ENCODE measurements at regions not wholly inside any gene's neighbourhood (a gene's known extent, or its start where the extent isn't known, plus 50 kb on each side); places are given as distances from the start of the nearest gene placed in this dataset.

- H3K4me1 ChIP-seq (ENCODE audit: control insufficient read depth in 1 of 2, insufficient read depth in 2 of 2, low read depth in 1 of 2, low read length in 1 of 2) = no peaks in the 10 kb centered on the region
- H3K9ac ChIP-seq = no peak overlapping the region
- ChIA-PET CTCF (no interaction called here), POLR2A (no interaction called here)
- H3K9me2 ChIP-seq = no peaks in the 10 kb centered on the region
- H3K9me3 ChIP-seq = no peaks in the 10 kb centered on the region; the same call in 1 of the 2 replicates
- no peaks in the 10 kb centered on the region for H3F3A ChIP-seq (replicated peaks; ENCODE audit: insufficient read depth)
- no peak overlapping the region for H2AFZ ChIP-seq (ENCODE audit: low read depth)
- no peak overlapping the region for H3K4me2 ChIP-seq
- H3K4me3 ChIP-seq (ENCODE audit: low read depth in 2 of 2, low read length in 1 of 2) = no peak overlapping the region
- 63% methylated on average over 4 of the region's 4 CpGs for WGBS (ENCODE audit: low lambda C conversion rate)
- no peaks in the 10 kb centered on the region for H3K27me3 ChIP-seq (ENCODE audit: insufficient read depth)
- no peak for TF ChIP-seq GATA2 (CRISPR knock-in tag; IDR thresholded peaks at IDR 0.05)
- no peak for TF ChIP-seq MEF2A (IDR thresholded peaks at IDR 0.05; ENCODE audit: borderline replicate concordance, low read depth)
- 0 out of 2 replicates have a peak, but pooled peaks have one; percentile 5 for TF ChIP-seq PBX3 (IDR thresholded peaks at IDR 0.05)
- DNase-seq = no peak
- H4K20me1 ChIP-seq (ENCODE audit: insufficient read depth) = no peaks in the 10 kb centered on the region
- H3K27ac ChIP-seq (ENCODE audit: low read depth in 2 of 2, low read length in 1 of 2) = no peak overlapping the region
- no peaks in the 10 kb centered on the region for H3K36me3 ChIP-seq (replicated peaks in 1 of 2; ENCODE audit: control insufficient read depth in 1 of 2, insufficient read depth in 2 of 2, low read length in 1 of 2)
- H3K79me2 ChIP-seq (ENCODE audit: insufficient read depth) = no peaks in the 10 kb centered on the region
These were observed 56.4 kb upstream of the XIRP2 start for GRCh38 chr2:166831930-166832329.

GRCh38 chr2:166825914-166826313 lies 62.4 kb upstream of the XIRP2 start:
- ChIA-PET POLR2A (no interaction called here), CTCF (interaction anchor here (1.0 to 1.3 kb wide), 2 partner anchors 9 to 20 kb away, joined by 3 to 4 read pairs; no protein-coding TSS in a partner anchor)
- Histone ChIP-seq H3K4me1 (ENCODE audit: control insufficient read depth in 1 of 2, insufficient read depth in 2 of 2, low read depth in 1 of 2, low read length in 1 of 2) (no peaks in the 10 kb centered on the region), H2AFZ (ENCODE audit: low read depth) (no peak overlapping the region), H4K20me1 (ENCODE audit: insufficient read depth) (no peaks in the 10 kb centered on the region), H3K4me3 (ENCODE audit: low read depth in 2 of 2, low read length in 1 of 2) (no peak overlapping the region), H3K79me2 (ENCODE audit: insufficient read depth) (no peaks in the 10 kb centered on the region), H3K36me3 (replicated peaks in 1 of 2; ENCODE audit: control insufficient read depth in 1 of 2, insufficient read depth in 2 of 2, low read length in 1 of 2) (no peaks in the 10 kb centered on the region), H3F3A (replicated peaks; ENCODE audit: insufficient read depth) (no peaks in the 10 kb centered on the region), H3K27ac (ENCODE audit: low read depth in 2 of 2, low read length in 1 of 2) (no peak overlapping the region), H3K9ac (no peak overlapping the region), H3K9me2 (no peaks in the 10 kb centered on the region), H3K27me3 (ENCODE audit: insufficient read depth) (no peaks in the 10 kb centered on the region), H3K4me2 (no peak overlapping the region), H3K9me3 (no peaks in the 10 kb centered on the region)
- TF ChIP-seq GATA2 (CRISPR knock-in tag; IDR thresholded peaks at IDR 0.05) = no peak
- no peak for TF ChIP-seq SMC3 (IDR thresholded peaks at IDR 0.05; ENCODE audit: low read depth, low read length)
- no peak for TF ChIP-seq TAF1 (IDR thresholded peaks at IDR 0.05; ENCODE audit: borderline replicate concordance, low read depth, low read length)
- TF ChIP-seq EZH2phosphoT487 (IDR thresholded peaks at IDR 0.05; ENCODE audit: borderline replicate concordance, low read depth) = no peak
- no peak for TF ChIP-seq POLR2AphosphoS5 (IDR thresholded peaks at IDR 0.05; ENCODE audit: low read depth, low read length)
- TF ChIP-seq FOXM1 (IDR thresholded peaks at IDR 0.05; ENCODE audit: low read depth) = no peak
- TF ChIP-seq RFX5 (IDR thresholded peaks at IDR 0.05; ENCODE audit: low read length) = no peak
- no peak for TF ChIP-seq REST (IDR thresholded peaks at IDR 0.05; ENCODE audit: low read depth, low read length)
- no peak for DNase-seq

Measured in SK-N-SH (cell line).